ENCODE measurements at regions not wholly inside any gene's neighbourhood (a gene's known extent, or its start where the extent isn't known, plus 50 kb on each side); places are given as distances from the start of the nearest gene placed in this dataset.

DNA sequence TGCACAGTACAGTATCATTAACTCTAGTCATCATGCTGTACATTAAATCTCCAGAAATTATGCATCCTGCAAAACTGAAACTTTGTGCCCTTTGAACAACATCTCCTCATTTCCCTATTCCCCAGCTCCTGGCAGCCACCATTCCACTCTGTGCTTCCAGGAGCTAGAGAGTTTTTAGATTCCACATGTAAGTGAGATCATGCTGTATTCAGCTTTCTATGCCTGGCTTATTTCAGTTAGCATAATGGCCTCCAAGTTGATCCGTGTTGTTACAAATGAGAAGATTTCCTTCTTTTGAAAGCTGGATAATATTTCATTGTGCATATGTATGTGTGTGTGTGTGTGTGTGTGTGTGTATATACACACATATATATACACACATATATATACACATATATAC is 86.9 kb upstream of the SLC24A3 start (continued):
- TF ChIP-seq, protein P1, sequence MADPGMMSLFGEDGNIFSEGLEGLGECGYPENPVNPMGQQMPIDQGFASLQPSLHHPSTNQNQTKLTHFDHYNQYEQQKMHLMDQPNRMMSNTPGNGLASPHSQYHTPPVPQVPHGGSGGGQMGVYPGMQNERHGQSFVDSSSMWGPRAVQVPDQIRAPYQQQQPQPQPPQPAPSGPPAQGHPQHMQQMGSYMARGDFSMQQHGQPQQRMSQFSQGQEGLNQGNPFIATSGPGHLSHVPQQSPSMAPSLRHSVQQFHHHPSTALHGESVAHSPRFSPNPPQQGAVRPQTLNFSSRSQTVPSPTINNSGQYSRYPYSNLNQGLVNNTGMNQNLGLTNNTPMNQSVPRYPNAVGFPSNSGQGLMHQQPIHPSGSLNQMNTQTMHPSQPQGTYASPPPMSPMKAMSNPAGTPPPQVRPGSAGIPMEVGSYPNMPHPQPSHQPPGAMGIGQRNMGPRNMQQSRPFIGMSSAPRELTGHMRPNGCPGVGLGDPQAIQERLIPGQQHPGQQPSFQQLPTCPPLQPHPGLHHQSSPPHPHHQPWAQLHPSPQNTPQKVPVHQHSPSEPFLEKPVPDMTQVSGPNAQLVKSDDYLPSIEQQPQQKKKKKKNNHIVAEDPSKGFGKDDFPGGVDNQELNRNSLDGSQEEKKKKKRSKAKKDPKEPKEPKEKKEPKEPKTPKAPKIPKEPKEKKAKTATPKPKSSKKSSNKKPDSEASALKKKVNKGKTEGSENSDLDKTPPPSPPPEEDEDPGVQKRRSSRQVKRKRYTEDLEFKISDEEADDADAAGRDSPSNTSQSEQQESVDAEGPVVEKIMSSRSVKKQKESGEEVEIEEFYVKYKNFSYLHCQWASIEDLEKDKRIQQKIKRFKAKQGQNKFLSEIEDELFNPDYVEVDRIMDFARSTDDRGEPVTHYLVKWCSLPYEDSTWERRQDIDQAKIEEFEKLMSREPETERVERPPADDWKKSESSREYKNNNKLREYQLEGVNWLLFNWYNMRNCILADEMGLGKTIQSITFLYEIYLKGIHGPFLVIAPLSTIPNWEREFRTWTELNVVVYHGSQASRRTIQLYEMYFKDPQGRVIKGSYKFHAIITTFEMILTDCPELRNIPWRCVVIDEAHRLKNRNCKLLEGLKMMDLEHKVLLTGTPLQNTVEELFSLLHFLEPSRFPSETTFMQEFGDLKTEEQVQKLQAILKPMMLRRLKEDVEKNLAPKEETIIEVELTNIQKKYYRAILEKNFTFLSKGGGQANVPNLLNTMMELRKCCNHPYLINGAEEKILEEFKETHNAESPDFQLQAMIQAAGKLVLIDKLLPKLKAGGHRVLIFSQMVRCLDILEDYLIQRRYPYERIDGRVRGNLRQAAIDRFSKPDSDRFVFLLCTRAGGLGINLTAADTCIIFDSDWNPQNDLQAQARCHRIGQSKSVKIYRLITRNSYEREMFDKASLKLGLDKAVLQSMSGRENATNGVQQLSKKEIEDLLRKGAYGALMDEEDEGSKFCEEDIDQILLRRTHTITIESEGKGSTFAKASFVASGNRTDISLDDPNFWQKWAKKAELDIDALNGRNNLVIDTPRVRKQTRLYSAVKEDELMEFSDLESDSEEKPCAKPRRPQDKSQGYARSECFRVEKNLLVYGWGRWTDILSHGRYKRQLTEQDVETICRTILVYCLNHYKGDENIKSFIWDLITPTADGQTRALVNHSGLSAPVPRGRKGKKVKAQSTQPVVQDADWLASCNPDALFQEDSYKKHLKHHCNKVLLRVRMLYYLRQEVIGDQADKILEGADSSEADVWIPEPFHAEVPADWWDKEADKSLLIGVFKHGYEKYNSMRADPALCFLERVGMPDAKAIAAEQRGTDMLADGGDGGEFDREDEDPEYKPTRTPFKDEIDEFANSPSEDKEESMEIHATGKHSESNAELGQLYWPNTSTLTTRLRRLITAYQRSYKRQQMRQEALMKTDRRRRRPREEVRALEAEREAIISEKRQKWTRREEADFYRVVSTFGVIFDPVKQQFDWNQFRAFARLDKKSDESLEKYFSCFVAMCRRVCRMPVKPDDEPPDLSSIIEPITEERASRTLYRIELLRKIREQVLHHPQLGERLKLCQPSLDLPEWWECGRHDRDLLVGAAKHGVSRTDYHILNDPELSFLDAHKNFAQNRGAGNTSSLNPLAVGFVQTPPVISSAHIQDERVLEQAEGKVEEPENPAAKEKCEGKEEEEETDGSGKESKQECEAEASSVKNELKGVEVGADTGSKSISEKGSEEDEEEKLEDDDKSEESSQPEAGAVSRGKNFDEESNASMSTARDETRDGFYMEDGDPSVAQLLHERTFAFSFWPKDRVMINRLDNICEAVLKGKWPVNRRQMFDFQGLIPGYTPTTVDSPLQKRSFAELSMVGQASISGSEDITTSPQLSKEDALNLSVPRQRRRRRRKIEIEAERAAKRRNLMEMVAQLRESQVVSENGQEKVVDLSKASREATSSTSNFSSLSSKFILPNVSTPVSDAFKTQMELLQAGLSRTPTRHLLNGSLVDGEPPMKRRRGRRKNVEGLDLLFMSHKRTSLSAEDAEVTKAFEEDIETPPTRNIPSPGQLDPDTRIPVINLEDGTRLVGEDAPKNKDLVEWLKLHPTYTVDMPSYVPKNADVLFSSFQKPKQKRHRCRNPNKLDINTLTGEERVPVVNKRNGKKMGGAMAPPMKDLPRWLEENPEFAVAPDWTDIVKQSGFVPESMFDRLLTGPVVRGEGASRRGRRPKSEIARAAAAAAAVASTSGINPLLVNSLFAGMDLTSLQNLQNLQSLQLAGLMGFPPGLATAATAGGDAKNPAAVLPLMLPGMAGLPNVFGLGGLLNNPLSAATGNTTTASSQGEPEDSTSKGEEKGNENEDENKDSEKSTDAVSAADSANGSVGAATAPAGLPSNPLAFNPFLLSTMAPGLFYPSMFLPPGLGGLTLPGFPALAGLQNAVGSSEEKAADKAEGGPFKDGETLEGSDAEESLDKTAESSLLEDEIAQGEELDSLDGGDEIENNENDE (IDR thresholded peaks at IDR 0.05; ENCODE audit: insufficient replicate concordance, low read length), result no peak
- TF ChIP-seq SRF (IDR thresholded peaks at IDR 0.05; ENCODE audit: low read depth, low read length) (no peak), SP4 (IDR thresholded peaks at IDR 0.05; ENCODE audit: low read length) (no peak), CTBP2 (IDR thresholded peaks at IDR 0.05; ENCODE audit: borderline replicate concordance, insufficient read depth, insufficient read length, low read length) (no peak), CHD2 (IDR thresholded peaks at IDR 0.05; ENCODE audit: low read length) (no peak), GTF2F1 (IDR thresholded peaks at IDR 0.05; ENCODE audit: borderline replicate concordance, low read depth, low read length) (no peak), PHF8 (conservative IDR thresholded peaks at IDR 0.05; ENCODE audit: low read depth, low read length) (no peak), TAF7 (optimal IDR thresholded peaks at IDR 0.05; ENCODE audit: borderline replicate concordance, low read depth, low read length) (no peak), CBX5 (IDR thresholded peaks at IDR 0.05; ENCODE audit: low read depth, low read length) (no peak), POU5F1 (IDR thresholded peaks at IDR 0.05; ENCODE audit: low read depth, low read length) (no peak)
- TF ChIP-seq, protein P2, sequence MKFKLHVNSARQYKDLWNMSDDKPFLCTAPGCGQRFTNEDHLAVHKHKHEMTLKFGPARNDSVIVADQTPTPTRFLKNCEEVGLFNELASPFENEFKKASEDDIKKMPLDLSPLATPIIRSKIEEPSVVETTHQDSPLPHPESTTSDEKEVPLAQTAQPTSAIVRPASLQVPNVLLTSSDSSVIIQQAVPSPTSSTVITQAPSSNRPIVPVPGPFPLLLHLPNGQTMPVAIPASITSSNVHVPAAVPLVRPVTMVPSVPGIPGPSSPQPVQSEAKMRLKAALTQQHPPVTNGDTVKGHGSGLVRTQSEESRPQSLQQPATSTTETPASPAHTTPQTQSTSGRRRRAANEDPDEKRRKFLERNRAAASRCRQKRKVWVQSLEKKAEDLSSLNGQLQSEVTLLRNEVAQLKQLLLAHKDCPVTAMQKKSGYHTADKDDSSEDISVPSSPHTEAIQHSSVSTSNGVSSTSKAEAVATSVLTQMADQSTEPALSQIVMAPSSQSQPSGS (IDR thresholded peaks at IDR 0.05; ENCODE audit: low read length), result no peak

All from H1 (cell line).